GM21360 (cell line): ENCODE measurements at regions not wholly inside any gene's neighbourhood (a gene's known extent, or its start where the extent isn't known, plus 50 kb on each side); places are given as distances from the start of the nearest gene placed in this dataset.

Experiments used
- ATAC-seq: cut with Tn5 transposase; IDR thresholded peaks from one replicate; pipeline ENCODE4 v1.9.1; 2021; ENCODE audit warnings: mild to moderate bottlenecking, moderate library complexity; ENCODE audit not compliant: unreplicated experiment

DNA sequence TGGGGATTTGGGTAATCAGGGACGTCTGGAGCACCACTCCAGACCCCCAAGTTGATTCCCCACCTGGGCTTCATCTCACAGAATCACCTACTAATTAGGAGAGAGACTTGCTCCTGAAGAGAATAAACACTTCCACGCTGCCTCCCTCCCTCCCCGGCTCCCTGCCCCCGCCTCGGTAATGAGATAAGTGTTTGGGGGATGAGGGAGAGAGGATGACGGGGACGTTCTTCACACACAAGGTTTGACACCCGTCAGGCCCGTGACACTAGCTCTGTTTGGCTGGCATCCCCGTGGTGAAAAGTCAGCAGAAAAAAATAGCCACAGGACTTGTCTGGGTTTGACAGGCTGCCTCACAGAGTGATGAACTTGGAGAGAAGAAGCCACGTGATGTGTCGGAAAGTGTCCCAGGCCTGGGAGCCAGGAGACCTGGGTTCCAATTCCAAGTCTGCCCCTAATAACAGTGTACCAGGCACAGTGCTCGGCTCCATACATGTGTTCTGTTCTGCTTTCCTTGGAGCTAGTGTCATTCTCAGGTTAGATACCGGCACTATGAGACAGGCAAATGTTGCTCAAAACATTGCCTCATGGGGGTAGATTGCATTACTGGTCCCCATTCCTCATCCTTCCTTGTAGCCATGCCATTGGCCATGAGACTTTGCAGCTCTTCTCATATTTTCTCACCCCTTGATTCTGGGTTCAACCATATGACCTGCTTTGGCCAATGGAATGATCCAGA, 578.0 kb downstream of the BCOR start:
- no peak for ATAC-seq

- no peak for ATAC-seq
Measured at GRCh38 chrX:39525758-39526157, 572.0 kb downstream of the BCOR start.

- no peak for ATAC-seq
Measured at GRCh38 chrX:39527025-39527424, 570.7 kb downstream of the BCOR start.

GRCh38 chrX:39528161-39528916, 569.4 kb downstream of the BCOR start:
- no peak for ATAC-seq

DNA sequence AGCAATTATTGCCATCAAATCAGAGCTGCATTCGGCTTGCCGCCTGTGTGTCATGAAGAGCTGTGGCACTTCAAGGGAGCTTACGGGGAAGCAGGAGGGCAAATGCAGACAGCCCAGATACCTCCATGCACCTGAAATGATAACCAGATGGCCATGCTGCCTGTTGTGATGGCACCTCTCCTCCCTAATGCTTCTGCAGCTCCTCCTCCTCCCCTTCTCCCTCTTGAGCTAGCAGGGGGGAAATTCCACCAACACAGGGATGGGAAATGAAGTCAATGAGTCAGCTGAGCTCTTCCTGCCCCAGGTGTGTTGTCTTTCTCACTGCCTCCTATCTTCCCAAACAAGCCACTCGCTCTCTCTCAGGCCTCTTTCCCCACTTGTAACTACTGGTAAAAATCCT, 565.0 kb downstream of the BCOR start:
- ATAC-seq = no peak

GRCh38 chrX:39534949-39535348, 562.8 kb downstream of the BCOR start:
- ATAC-seq = no peak

DNA sequence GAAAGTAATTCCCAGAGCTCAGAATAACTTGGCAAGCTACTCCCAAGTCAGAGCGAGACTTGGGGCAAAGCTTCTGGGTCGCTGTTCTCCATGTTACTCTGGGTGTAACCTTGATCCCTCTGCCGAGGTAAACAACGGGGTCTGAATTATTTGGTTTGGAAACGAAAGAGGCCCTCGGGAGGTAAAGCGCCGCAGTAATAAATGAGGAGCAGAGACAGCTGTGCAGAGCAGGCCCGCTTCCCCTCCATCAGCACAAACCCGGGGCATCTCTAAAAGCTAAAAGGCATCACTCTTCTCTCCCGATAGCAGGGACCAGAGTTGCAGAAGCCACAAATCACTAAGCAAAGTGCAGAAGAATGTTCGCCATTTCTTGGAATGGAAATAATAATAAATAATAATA, 561.5 kb downstream of the BCOR start:
- ATAC-seq = no peak

- no peak for ATAC-seq
Measured at GRCh38 chrX:39541881-39542280, 555.9 kb downstream of the BCOR start.

- ATAC-seq = no peak
Measured at GRCh38 chrX:39542316-39542715, 555.4 kb downstream of the BCOR start.

GRCh38 chrX:39550795-39551361, 546.9 kb downstream of the BCOR start:
- no peak for ATAC-seq

GRCh38 chrX:39551762-39552161, 546.0 kb downstream of the BCOR start:
- no peak for ATAC-seq

DNA sequence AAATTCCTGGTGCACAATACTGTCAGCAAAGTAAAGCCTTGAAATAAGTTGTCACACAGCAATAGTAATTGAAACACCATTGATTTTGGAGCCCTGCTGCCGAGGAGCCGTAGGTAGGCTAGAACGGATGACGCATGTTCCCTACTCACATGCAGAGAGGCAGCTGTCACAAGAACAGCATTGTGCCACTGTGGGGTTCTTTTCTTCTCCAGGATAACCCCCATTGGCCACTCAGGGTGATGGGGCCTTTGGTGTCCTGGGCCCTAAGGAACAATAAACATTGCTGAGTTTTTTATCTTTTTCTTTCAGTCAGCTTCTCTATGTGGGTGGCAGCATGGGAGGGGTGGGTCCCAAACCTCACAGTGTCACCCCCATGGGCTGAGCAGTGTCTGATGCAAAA, 542.3 kb downstream of the BCOR start:
- ATAC-seq = no peak

DNA sequence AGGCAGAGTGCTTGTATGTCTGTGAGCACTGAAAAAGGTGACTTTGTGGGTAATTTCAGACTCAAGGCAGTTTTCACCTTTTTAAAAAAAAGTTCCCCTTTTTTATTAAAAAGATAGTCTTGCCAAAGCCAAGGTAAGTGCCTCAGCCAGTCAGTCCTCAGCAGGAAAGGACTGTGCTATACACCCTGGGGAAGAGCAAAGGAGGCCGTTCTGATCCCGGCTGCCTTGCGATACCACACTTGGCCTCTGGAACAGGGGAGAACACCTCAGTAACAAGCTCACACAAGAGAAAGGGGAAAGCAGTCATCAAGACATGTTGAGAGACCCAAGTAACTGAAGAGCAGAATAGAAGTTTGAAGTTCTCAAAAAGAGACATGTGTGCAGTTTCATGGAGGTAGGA, 541.7 kb downstream of the BCOR start:
- no peak for ATAC-seq

DNA sequence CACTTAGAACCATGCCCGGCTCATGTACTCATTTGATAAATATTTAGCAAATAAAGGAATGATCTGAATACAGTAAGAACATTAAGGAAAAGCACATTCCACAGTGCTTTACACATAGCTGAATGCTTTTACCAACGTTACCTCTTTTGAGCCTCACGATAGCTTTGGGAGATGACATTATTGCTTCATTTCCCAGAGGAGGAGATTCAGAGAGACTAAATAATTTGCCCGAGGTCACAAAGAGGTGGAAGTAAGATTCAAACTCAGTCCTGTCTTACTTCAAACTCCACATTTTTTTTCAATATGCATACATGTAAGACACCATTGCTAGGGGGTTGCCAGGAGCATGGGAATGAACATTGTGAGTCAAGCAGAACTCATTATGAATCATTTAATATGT, 538.5 kb downstream of the BCOR start:
- no peak for ATAC-seq

DNA sequence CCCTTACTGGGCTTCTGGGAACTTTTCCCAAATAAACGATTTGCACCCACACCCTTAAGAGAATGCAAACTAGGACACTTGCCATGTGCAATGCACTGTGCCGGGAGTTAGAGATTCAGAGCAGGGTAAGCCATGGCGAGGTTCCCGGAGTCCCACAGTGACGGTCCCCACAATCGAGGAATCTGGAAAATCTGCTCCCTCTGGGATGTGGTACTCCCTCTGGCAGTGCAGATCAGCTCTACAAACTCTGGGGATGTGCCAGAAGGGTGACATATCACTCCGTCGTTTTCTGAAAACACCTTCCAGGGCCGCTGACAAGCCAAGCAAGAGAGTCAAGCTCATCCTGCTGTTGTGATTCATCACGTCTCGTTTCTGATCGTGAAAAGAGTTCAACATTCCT, 537.5 kb downstream of the BCOR start:
- no peak for ATAC-seq

DNA sequence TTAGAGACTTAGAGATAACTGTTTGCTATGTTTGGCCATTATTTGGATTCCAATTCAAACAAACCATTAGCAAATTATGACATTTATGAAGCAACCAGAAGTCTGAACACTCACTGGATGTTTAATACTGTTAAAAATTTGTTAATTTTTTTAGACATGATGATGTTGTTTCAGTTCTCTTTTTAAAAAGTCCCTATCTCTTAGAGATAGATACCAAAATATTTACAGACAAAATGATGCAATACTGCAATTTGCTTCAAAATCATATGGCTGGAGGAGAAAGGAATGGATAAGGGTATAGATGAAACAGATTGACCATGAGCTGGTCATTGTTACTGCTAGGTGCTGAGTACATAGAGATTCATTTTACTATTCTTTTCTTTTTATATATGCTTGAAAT, 534.6 kb downstream of the BCOR start:
- ATAC-seq = no peak

GRCh38 chrX:39564751-39565150, 533.0 kb downstream of the BCOR start:
- no peak for ATAC-seq

GRCh38 chrX:39574178-39574577, 523.6 kb downstream of the BCOR start:
- ATAC-seq = no peak

DNA sequence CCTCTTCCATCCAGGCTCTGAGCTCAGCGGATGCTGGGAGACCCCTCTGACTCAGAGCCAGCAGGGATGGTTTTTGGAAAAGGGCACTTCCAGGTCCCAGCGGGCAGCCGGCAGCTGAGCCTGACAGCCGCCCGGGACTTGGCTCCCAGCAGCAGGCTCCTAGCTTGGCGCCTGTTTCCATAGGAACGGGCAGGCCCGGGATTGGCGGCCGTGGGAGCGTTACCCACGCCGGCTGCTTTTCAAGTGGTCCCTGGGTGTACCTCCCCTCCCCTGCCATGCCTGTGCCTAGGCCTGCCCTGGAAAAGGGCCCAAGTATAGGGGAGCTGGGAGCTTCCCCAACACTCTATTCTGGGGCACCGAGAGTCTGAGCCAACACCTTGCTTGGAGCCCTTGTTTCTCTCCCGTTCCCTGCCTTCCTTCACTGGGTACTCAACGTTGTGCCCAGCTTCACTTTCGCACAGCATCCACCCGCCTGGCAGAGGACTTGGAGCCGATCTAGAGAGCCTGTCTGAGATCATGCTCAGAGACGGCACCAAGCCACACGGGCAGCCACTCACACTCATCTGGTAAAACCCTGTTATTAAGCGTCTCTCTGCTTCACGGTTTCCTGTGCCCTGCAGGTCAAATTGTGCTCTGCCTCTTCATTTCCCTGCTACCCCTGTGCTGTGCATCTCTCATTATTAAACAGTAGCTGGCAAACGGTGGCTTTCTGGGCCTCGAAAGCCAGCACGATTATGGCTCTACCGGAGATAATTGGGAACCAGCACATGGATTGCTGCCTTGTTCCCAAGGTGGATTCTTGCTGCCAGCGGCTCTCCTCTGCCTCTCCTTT, 521.5 kb downstream of the BCOR start:
- ATAC-seq = no peak

- ATAC-seq = no peak
Measured at GRCh38 chrX:39577206-39577984, 520.4 kb downstream of the BCOR start.
